Neural cell (in vitro differentiated cells): ENCODE measurements at regions not wholly inside any gene's neighbourhood (a gene's known extent, or its start where the extent isn't known, plus 50 kb on each side); places are given as distances from the start of the nearest gene placed in this dataset.

Source experiments
- EP300 ChIP-seq: fragments of 450-650 bp; conservative IDR thresholded peaks from 2 replicates; pipeline ENCODE4 v1.6.1; 2014; ENCODE audit warnings: antibody characterized with exemption, mild to moderate bottlenecking, moderate library complexity; ENCODE audit not compliant: poor library complexity, severe bottlenecking
- EZH2 ChIP-seq: fragments of 200-600, 300-800 bp; shearing (Covaris generic), sonication (generic); IDR thresholded peaks from 2 replicates; pipeline ENCODE4 v1.6.1; 2014; ENCODE audit warnings: antibody characterized with exemption, low read length, borderline replicate concordance, mild to moderate bottlenecking; ENCODE audit not compliant: insufficient read depth, poor library complexity, severe bottlenecking
- MXI1 ChIP-seq: fragments of 450-650 bp; conservative IDR thresholded peaks from 2 replicates; pipeline ENCODE4 v1.6.1; 2014; ENCODE audit warnings: antibody characterized with exemption, mild to moderate bottlenecking; ENCODE audit not compliant: poor library complexity, severe bottlenecking
- POLR2AphosphoS5 ChIP-seq: IDR thresholded peaks from 2 replicates; pipeline ENCODE4 v1.6.1; 2012
- RAD21 ChIP-seq: fragments of 450-650 bp; conservative IDR thresholded peaks from 2 replicates; pipeline ENCODE4 v1.6.1; 2014; ENCODE audit warnings: antibody characterized with exemption, mild to moderate bottlenecking, moderate library complexity
- SMC3 ChIP-seq: fragments of 450-650 bp; conservative IDR thresholded peaks from 2 replicates; pipeline ENCODE4 v1.6.1; 2014; ENCODE audit warnings: antibody characterized with exemption, mild to moderate bottlenecking, moderate library complexity; ENCODE audit not compliant: poor library complexity
- TF ChIP-seq, protein P1 (sequence below): fragments of 450-650 bp; IDR thresholded peaks from 2 replicates; pipeline ENCODE4 v1.5.1; 2014; ENCODE audit warnings: antibody characterized with exemption, mild to moderate bottlenecking, moderate library complexity; ENCODE audit not compliant: poor library complexity, severe bottlenecking
- TF ChIP-seq, protein P2 (sequence below): IDR thresholded peaks from 2 replicates; pipeline ENCODE4 v1.6.1; 2012; ENCODE audit warnings: borderline replicate concordance

DNA sequence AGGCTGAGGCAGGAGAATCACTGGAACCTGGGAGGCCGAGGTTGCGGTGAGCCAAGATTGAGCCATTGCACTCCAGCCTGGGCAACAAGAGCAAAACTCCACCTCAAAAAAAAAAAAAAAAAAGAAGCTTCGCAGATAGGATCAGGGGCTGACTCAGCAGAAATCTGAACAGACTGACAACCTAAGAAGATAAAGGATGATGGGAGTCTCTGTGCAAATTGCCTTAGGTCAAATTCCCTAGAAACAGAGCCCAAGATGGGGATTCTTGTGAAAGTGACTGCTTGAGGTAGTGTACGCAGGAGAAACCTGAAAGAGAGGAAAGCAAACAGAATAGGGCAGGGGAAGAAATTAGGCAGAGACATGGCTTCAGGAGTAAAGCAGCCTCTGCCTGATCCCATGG lies 160.8 kb upstream of the LRIG1 start:
- TF ChIP-seq EZH2 = no peak
- TF ChIP-seq, protein P1, sequence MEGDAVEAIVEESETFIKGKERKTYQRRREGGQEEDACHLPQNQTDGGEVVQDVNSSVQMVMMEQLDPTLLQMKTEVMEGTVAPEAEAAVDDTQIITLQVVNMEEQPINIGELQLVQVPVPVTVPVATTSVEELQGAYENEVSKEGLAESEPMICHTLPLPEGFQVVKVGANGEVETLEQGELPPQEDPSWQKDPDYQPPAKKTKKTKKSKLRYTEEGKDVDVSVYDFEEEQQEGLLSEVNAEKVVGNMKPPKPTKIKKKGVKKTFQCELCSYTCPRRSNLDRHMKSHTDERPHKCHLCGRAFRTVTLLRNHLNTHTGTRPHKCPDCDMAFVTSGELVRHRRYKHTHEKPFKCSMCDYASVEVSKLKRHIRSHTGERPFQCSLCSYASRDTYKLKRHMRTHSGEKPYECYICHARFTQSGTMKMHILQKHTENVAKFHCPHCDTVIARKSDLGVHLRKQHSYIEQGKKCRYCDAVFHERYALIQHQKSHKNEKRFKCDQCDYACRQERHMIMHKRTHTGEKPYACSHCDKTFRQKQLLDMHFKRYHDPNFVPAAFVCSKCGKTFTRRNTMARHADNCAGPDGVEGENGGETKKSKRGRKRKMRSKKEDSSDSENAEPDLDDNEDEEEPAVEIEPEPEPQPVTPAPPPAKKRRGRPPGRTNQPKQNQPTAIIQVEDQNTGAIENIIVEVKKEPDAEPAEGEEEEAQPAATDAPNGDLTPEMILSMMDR = no peak
- no peak for TF ChIP-seq EP300
- no peak for TF ChIP-seq RAD21
- TF ChIP-seq POLR2AphosphoS5 = no peak
- TF ChIP-seq SMC3 = no peak
- TF ChIP-seq MXI1 = no peak
- TF ChIP-seq, protein P2, sequence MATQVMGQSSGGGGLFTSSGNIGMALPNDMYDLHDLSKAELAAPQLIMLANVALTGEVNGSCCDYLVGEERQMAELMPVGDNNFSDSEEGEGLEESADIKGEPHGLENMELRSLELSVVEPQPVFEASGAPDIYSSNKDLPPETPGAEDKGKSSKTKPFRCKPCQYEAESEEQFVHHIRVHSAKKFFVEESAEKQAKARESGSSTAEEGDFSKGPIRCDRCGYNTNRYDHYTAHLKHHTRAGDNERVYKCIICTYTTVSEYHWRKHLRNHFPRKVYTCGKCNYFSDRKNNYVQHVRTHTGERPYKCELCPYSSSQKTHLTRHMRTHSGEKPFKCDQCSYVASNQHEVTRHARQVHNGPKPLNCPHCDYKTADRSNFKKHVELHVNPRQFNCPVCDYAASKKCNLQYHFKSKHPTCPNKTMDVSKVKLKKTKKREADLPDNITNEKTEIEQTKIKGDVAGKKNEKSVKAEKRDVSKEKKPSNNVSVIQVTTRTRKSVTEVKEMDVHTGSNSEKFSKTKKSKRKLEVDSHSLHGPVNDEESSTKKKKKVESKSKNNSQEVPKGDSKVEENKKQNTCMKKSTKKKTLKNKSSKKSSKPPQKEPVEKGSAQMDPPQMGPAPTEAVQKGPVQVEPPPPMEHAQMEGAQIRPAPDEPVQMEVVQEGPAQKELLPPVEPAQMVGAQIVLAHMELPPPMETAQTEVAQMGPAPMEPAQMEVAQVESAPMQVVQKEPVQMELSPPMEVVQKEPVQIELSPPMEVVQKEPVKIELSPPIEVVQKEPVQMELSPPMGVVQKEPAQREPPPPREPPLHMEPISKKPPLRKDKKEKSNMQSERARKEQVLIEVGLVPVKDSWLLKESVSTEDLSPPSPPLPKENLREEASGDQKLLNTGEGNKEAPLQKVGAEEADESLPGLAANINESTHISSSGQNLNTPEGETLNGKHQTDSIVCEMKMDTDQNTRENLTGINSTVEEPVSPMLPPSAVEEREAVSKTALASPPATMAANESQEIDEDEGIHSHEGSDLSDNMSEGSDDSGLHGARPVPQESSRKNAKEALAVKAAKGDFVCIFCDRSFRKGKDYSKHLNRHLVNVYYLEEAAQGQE = no peak
